ENCODE measurements at regions not wholly inside any gene's neighbourhood (a gene's known extent, or its start where the extent isn't known, plus 50 kb on each side); places are given as distances from the start of the nearest gene placed in this dataset.

- H2AFZ ChIP-seq (ENCODE audit: low read depth, low read length): no peak overlapping the region
- H4K20me1 ChIP-seq (ENCODE audit: insufficient read depth, low read length): no peaks in the 10 kb centered on the region
- H3K27ac ChIP-seq (ENCODE audit: low read length): no peak overlapping the region
- TF ChIP-seq CTCF (IDR thresholded peaks at IDR 0.05; ENCODE audit: borderline replicate concordance, extremely low read depth, low read length, poor library complexity, severe bottlenecking) (no peak), EZH2 (IDR thresholded peaks at IDR 0.05; ENCODE audit: borderline replicate concordance, low read depth, low read length, severe bottlenecking) (no peak)
- no peaks in the 10 kb centered on the region for H3K4me1 ChIP-seq (ENCODE audit: insufficient read depth, low read length)
- no peak for ATAC-seq (ENCODE audit: insufficient read depth, low read depth)
- no peak for DNase-seq
- H3K79me2 ChIP-seq (ENCODE audit: insufficient read depth, low read length): no peaks in the 10 kb centered on the region
- H3K27me3 ChIP-seq (ENCODE audit: insufficient read depth, low read length, poor library complexity): no peaks in the 10 kb centered on the region
- no peaks in the 10 kb centered on the region for H3K9me3 ChIP-seq (ENCODE audit: insufficient read depth, low read length, severe bottlenecking)
- no peaks in the 10 kb centered on the region for H3K36me3 ChIP-seq (ENCODE audit: insufficient read depth, low read length)
- no peak overlapping the region for H3K4me3 ChIP-seq (ENCODE audit: low read depth in 1 of 2, low read length in 2 of 2)
- H3K4me2 ChIP-seq (ENCODE audit: insufficient read depth, low read length): no peak overlapping the region
- no peak overlapping the region for H3K9ac ChIP-seq (ENCODE audit: low read depth, low read length)
Observed at GRCh38 chr18:69217196-69218000, 183.3 kb upstream of the DOK6 start.

- H3K9me3 ChIP-seq (ENCODE audit: insufficient read depth, low read length, severe bottlenecking): no peaks in the 10 kb centered on the region
- H3K27ac ChIP-seq (ENCODE audit: low read length): no peak overlapping the region
- DNase-seq: no peak
- no peak overlapping the region for H3K9ac ChIP-seq (ENCODE audit: low read depth, low read length)
- H3K4me3 ChIP-seq (ENCODE audit: low read depth in 1 of 2, low read length in 2 of 2): no peak overlapping the region
- ATAC-seq (ENCODE audit: insufficient read depth, low read depth): no peak
- H3K36me3 ChIP-seq (ENCODE audit: insufficient read depth, low read length): no peaks in the 10 kb centered on the region
- H3K4me2 ChIP-seq (ENCODE audit: insufficient read depth, low read length): no peak overlapping the region
- no peak for TF ChIP-seq CTCF (IDR thresholded peaks at IDR 0.05; ENCODE audit: borderline replicate concordance, extremely low read depth, low read length, poor library complexity, severe bottlenecking)
- no peak for TF ChIP-seq EZH2 (IDR thresholded peaks at IDR 0.05; ENCODE audit: borderline replicate concordance, low read depth, low read length, severe bottlenecking)
- H3K79me2 ChIP-seq (ENCODE audit: insufficient read depth, low read length): no peaks in the 10 kb centered on the region
- no peak overlapping the region for H2AFZ ChIP-seq (ENCODE audit: low read depth, low read length)
- no peaks in the 10 kb centered on the region for H3K4me1 ChIP-seq (ENCODE audit: insufficient read depth, low read length)
- no peaks in the 10 kb centered on the region for H4K20me1 ChIP-seq (ENCODE audit: insufficient read depth, low read length)
- H3K27me3 ChIP-seq (ENCODE audit: insufficient read depth, low read length, poor library complexity): no peaks in the 10 kb centered on the region
Observed at GRCh38 chr18:69220529-69220928, 180.2 kb upstream of the DOK6 start.

GRCh38 chr18:69222089-69222488, 178.6 kb upstream of the DOK6 start:
- TF ChIP-seq CTCF (IDR thresholded peaks at IDR 0.05; ENCODE audit: borderline replicate concordance, extremely low read depth, low read length, poor library complexity, severe bottlenecking) (no peak), EZH2 (IDR thresholded peaks at IDR 0.05; ENCODE audit: borderline replicate concordance, low read depth, low read length, severe bottlenecking) (no peak)
- Histone ChIP-seq H3K27me3 (ENCODE audit: insufficient read depth, low read length, poor library complexity) (no peaks in the 10 kb centered on the region), H3K4me3 (ENCODE audit: low read depth in 1 of 2, low read length in 2 of 2) (no peak overlapping the region), H3K4me1 (ENCODE audit: insufficient read depth, low read length) (no peaks in the 10 kb centered on the region), H3K27ac (ENCODE audit: low read length) (no peak overlapping the region), H3K36me3 (ENCODE audit: insufficient read depth, low read length) (no peaks in the 10 kb centered on the region), H3K9ac (ENCODE audit: low read depth, low read length) (no peak overlapping the region), H2AFZ (ENCODE audit: low read depth, low read length) (no peak overlapping the region), H3K9me3 (ENCODE audit: insufficient read depth, low read length, severe bottlenecking) (no peaks in the 10 kb centered on the region), H4K20me1 (ENCODE audit: insufficient read depth, low read length) (no peaks in the 10 kb centered on the region), H3K4me2 (ENCODE audit: insufficient read depth, low read length) (no peak overlapping the region), H3K79me2 (ENCODE audit: insufficient read depth, low read length) (no peaks in the 10 kb centered on the region)
- ATAC-seq (ENCODE audit: insufficient read depth, low read depth): no peak
- no peak for DNase-seq
